ENCODE measurements at regions not wholly inside any gene's neighbourhood (a gene's known extent, or its start where the extent isn't known, plus 50 kb on each side); places are given as distances from the start of the nearest gene placed in this dataset.

DNA sequence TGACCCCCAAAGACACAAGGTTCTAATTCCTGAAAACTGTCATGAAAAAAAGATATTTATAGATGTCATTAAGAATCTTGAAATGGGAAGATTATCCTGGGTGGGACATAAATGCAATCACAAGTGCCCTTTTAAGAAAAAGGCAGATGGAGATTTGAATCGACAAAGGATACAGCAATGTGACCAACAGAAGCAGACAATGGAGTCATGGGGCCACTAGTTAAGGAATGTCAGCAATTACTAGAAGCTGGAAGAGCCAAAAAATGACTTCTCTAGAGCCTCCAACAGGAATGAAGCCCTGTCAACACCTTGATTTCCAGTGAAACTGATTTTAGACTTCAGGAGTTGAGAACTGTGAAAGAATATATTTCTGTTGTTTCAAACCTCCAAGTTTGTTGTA is 448.5 kb downstream of the MEI4 start:
- H3K4me1 ChIP-seq (ENCODE audit: insufficient read depth): peaks cover 3% of the 10 kb centered on the region; the same call in 1 of the 2 replicates
- H2AFZ ChIP-seq: no peak overlapping the region; the same call in 1 of the 2 replicates
- no peaks in the 10 kb centered on the region for H3K27me3 ChIP-seq (ENCODE audit: insufficient read depth)
- H3K9me3 Mint-ChIP-seq: 0 out of 3 replicates have a peak, but pooled peaks cover 3% of the 10 kb centered on the region
- H3K9me2 ChIP-seq (ENCODE audit: insufficient read depth): no peaks in the 10 kb centered on the region; the same call in 1 of the 2 replicates
- no peak for ATAC-seq
- H3K4me1 Mint-ChIP-seq: peaks cover 4% of the 10 kb centered on the region; the same call in 2 of the 3 replicates
- no peaks in the 10 kb centered on the region for H3K36me3 ChIP-seq (ENCODE audit: insufficient read depth)
- H3K4me3 ChIP-seq: no peak overlapping the region
- no peak overlapping the region for H3K27ac ChIP-seq (ENCODE audit: low read depth)
- H3K27me3 Mint-ChIP-seq (ENCODE audit: insufficient read depth, low read depth, poor library complexity): no peaks in the 10 kb centered on the region
- TF ChIP-seq STAT1 (IDR thresholded peaks at IDR 0.05; ENCODE audit: unreplicated experiment) (no peak), POLR2AphosphoS5 (IDR thresholded peaks at IDR 0.05; ENCODE audit: low read depth) (no peak), EZH2 (IDR thresholded peaks at IDR 0.05; ENCODE audit: low read depth, unreplicated experiment) (no peak), ZNF331 (CRISPR knock-in tag; IDR thresholded peaks at IDR 0.05; ENCODE audit: low read depth) (no peak), ZNF114 (CRISPR knock-in tag; IDR thresholded peaks at IDR 0.05) (no peak), CREB1 (CRISPR knock-in tag; IDR thresholded peaks at IDR 0.05; ENCODE audit: low read depth) (no peak), EZH2phosphoT487 (IDR thresholded peaks at IDR 0.05; ENCODE audit: unreplicated experiment) (no peak), NANOG (IDR thresholded peaks at IDR 0.05; ENCODE audit: borderline replicate concordance) (no peak), JUNB (IDR thresholded peaks at IDR 0.05; ENCODE audit: unreplicated experiment) (no peak)
- TF ChIP-seq, protein P1, sequence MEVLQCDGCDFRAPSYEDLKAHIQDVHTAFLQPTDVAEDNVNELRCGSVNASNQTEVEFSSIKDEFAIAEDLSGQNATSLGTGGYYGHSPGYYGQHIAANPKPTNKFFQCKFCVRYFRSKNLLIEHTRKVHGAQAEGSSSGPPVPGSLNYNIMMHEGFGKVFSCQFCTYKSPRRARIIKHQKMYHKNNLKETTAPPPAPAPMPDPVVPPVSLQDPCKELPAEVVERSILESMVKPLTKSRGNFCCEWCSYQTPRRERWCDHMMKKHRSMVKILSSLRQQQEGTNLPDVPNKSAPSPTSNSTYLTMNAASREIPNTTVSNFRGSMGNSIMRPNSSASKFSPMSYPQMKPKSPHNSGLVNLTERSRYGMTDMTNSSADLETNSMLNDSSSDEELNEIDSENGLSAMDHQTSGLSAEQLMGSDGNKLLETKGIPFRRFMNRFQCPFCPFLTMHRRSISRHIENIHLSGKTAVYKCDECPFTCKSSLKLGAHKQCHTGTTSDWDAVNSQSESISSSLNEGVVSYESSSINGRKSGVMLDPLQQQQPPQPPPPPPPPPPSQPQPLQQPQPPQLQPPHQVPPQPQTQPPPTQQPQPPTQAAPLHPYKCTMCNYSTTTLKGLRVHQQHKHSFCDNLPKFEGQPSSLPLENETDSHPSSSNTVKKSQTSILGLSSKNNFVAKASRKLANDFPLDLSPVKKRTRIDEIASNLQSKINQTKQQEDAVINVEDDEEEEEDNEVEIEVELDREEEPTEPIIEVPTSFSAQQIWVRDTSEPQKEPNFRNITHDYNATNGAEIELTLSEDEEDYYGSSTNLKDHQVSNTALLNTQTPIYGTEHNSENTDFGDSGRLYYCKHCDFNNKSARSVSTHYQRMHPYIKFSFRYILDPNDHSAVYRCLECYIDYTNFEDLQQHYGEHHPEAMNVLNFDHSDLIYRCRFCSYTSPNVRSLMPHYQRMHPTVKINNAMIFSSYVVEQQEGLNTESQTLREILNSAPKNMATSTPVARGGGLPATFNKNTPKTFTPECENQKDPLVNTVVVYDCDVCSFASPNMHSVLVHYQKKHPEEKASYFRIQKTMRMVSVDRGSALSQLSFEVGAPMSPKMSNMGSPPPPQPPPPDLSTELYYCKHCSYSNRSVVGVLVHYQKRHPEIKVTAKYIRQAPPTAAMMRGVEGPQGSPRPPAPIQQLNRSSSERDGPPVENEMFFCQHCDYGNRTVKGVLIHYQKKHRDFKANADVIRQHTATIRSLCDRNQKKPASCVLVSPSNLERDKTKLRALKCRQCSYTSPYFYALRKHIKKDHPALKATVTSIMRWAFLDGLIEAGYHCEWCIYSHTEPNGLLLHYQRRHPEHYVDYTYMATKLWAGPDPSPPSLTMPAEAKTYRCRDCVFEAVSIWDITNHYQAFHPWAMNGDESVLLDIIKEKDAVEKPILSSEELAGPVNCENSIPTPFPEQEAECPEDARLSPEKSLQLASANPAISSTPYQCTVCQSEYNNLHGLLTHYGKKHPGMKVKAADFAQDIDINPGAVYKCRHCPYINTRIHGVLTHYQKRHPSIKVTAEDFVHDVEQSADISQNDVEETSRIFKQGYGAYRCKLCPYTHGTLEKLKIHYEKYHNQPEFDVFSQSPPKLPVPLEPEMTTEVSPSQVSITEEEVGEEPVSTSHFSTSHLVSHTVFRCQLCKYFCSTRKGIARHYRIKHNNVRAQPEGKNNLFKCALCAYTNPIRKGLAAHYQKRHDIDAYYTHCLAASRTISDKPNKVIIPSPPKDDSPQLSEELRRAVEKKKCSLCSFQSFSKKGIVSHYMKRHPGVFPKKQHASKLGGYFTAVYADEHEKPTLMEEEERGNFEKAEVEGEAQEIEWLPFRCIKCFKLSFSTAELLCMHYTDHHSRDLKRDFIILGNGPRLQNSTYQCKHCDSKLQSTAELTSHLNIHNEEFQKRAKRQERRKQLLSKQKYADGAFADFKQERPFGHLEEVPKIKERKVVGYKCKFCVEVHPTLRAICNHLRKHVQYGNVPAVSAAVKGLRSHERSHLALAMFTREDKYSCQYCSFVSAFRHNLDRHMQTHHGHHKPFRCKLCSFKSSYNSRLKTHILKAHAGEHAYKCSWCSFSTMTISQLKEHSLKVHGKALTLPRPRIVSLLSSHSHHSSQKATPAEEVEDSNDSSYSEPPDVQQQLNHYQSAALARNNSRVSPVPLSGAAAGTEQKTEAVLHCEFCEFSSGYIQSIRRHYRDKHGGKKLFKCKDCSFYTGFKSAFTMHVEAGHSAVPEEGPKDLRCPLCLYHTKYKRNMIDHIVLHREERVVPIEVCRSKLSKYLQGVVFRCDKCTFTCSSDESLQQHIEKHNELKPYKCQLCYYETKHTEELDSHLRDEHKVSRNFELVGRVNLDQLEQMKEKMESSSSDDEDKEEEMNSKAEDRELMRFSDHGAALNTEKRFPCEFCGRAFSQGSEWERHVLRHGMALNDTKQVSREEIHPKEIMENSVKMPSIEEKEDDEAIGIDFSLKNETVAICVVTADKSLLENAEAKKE (CRISPR knock-in tag; IDR thresholded peaks at IDR 0.05): no peak
- TF ChIP-seq, protein P2, sequence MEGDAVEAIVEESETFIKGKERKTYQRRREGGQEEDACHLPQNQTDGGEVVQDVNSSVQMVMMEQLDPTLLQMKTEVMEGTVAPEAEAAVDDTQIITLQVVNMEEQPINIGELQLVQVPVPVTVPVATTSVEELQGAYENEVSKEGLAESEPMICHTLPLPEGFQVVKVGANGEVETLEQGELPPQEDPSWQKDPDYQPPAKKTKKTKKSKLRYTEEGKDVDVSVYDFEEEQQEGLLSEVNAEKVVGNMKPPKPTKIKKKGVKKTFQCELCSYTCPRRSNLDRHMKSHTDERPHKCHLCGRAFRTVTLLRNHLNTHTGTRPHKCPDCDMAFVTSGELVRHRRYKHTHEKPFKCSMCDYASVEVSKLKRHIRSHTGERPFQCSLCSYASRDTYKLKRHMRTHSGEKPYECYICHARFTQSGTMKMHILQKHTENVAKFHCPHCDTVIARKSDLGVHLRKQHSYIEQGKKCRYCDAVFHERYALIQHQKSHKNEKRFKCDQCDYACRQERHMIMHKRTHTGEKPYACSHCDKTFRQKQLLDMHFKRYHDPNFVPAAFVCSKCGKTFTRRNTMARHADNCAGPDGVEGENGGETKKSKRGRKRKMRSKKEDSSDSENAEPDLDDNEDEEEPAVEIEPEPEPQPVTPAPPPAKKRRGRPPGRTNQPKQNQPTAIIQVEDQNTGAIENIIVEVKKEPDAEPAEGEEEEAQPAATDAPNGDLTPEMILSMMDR (conservative IDR thresholded peaks at IDR 0.05; ENCODE audit: low read depth in 2 of 2): no peak
- TF ChIP-seq, protein P3, sequence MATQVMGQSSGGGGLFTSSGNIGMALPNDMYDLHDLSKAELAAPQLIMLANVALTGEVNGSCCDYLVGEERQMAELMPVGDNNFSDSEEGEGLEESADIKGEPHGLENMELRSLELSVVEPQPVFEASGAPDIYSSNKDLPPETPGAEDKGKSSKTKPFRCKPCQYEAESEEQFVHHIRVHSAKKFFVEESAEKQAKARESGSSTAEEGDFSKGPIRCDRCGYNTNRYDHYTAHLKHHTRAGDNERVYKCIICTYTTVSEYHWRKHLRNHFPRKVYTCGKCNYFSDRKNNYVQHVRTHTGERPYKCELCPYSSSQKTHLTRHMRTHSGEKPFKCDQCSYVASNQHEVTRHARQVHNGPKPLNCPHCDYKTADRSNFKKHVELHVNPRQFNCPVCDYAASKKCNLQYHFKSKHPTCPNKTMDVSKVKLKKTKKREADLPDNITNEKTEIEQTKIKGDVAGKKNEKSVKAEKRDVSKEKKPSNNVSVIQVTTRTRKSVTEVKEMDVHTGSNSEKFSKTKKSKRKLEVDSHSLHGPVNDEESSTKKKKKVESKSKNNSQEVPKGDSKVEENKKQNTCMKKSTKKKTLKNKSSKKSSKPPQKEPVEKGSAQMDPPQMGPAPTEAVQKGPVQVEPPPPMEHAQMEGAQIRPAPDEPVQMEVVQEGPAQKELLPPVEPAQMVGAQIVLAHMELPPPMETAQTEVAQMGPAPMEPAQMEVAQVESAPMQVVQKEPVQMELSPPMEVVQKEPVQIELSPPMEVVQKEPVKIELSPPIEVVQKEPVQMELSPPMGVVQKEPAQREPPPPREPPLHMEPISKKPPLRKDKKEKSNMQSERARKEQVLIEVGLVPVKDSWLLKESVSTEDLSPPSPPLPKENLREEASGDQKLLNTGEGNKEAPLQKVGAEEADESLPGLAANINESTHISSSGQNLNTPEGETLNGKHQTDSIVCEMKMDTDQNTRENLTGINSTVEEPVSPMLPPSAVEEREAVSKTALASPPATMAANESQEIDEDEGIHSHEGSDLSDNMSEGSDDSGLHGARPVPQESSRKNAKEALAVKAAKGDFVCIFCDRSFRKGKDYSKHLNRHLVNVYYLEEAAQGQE (IDR thresholded peaks at IDR 0.05; ENCODE audit: unreplicated experiment): no peak
- TF ChIP-seq, protein P4, sequence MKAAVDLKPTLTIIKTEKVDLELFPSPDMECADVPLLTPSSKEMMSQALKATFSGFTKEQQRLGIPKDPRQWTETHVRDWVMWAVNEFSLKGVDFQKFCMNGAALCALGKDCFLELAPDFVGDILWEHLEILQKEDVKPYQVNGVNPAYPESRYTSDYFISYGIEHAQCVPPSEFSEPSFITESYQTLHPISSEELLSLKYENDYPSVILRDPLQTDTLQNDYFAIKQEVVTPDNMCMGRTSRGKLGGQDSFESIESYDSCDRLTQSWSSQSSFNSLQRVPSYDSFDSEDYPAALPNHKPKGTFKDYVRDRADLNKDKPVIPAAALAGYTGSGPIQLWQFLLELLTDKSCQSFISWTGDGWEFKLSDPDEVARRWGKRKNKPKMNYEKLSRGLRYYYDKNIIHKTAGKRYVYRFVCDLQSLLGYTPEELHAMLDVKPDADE (IDR thresholded peaks at IDR 0.05): no peak
- no peaks in the 10 kb centered on the region for H3F3A ChIP-seq (replicated peaks; ENCODE audit: low read depth)
- H3K79me2 ChIP-seq (replicated peaks; ENCODE audit: insufficient read depth): no peaks in the 10 kb centered on the region
- no peak overlapping the region for H3K4me2 ChIP-seq
- peak; percentile 17 for DNase-seq (ENCODE audit: low spot score)
- no peak overlapping the region for H3K27ac Mint-ChIP-seq
- H3K4me3 Mint-ChIP-seq: no peak overlapping the region
- no peaks in the 10 kb centered on the region for H3K36me3 Mint-ChIP-seq (ENCODE audit: low read depth)
- no peaks in the 10 kb centered on the region for H4K20me1 ChIP-seq (replicated peaks; ENCODE audit: insufficient read depth)

All from GM23338 (cell line).